HTR-8/SVneo (cell line): ENCODE measurements at regions not wholly inside any gene's neighbourhood (a gene's known extent, or its start where the extent isn't known, plus 50 kb on each side); places are given as distances from the start of the nearest gene placed in this dataset.

Experiments used
- DNase-seq: peaks from one replicate; pipeline ENCODE4 v3.0.0; 2011; ENCODE audit warnings: low spot score, mixed read lengths; ENCODE audit not compliant: insufficient read length
- FAIRE-seq: peaks from 2 replicates; lab custom pipeline; 2011; peaks lifted over from hg19 to GRCh38; lab: Jason Lieb, UNC

DNA sequence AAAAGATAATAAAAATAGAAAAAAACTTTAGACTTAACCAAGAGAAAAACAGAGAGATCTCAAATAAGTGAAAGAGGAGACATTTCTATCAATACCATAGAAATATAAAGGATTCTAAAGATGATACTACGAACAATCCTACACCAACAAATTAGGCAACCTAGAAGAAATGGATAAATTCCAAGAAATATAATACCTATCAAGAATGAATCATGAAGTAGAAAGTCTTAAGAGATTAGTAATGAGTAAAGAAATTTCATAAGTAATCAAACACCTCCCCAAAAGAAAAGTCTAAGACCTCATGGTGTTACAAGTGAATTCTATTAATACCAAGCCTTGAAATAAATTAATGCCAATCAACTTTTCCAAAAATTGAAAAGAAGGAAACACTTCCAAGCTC lies 1584.5 kb upstream of the MIR17HG start:
- FAIRE-seq, result no peak
- no peak for DNase-seq

DNA sequence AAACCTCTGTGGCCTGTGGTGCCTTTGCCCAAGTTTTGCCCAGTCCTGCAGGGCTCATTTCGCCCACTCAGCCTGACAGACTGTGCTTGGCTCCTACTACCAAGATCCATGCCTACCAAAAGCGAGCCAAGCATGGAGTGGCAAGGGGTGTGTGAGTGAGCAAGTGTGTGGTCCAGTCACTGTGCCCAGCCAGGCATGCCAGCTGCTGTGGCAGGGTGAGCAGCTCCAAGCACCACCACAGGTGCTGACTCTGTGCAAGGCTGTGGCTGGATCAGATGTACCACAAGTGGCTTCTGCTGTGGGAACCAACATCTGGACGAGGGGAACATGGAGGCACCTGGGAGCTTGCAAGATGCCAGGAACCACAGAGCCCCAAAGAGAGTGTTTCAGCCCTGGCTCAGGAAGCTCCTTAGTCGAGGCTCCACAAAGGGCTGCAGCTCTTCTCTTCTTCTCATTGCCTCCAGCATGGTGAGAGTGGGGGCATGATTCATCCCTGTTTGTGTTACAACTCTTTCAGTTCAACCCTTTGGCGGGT lies 1564.2 kb upstream of the MIR17HG start:
- DNase-seq (no peak), FAIRE-seq (no peak)

DNA sequence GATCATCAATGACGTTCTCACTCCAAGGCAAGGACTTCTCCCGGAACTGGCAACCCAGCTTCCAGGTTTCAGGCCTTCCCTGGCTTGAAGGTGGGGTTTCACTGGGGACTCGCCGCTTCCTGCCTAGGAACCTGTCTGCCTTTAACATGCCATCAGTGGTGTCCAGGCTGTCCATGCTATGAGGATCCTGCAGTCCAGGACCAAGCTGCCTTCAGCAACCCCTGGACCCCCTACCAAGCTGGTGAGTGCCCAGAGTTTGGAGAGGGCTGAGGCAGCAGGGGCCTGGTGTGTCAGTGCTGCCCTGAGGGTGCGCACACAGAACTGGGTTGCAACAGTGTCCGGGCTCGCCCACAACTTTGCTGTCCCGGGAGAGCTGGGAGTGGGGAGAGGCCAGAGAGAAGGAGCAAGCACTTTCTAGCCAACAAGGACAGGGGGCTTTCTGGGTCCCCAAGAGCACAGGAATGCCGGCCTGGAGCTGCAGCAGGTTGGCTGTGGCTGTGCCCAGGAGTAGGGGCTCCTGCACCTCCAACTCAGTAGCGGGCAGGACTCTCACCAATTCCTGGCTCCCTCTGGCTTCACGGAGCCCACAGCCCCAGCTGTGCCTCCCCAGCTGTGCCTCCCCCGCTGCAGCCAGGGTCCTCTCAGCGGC lies 1563.2 kb upstream of the MIR17HG start:
- DNase-seq (no peak), FAIRE-seq (no peak)

DNA sequence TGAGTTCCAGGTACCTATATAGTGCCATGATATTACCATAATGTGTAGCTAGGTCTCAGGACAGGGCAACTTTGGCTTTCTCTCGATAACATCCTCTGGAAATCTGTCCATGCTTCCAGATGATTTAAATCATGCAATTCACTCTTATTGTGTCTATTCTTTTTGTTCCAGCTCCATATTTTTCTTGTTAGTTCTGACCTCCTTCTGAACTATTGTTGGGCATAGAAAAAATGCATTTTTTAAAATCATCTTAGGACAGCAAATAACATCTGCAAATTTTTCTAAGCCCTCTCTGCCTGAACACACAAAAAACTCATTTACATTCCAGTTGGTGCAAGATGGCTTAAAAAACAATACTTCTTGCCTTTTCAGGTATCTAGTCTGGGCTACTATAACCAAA lies 1561.0 kb upstream of the MIR17HG start:
- DNase-seq (no peak), FAIRE-seq (no peak)

DNA sequence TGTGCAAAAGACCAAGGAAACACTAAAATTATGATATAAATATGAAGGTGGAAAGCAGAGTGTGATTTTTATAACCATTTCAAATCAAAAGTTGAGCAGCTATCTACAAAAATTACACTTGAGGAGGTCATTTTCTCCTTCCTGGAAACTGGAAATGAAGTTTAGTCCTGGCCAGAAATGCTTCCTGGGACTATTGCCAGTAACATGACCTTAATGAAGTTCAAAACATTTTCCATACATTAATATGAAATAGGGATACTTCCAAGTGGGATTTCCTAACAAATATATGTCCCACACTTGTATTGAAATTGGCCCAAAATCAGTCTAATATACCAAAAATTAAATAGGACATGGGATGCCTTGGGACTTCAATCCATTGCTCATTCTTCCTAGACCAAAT lies 1556.8 kb upstream of the MIR17HG start:
- FAIRE-seq (no peak), DNase-seq (no peak)

DNA sequence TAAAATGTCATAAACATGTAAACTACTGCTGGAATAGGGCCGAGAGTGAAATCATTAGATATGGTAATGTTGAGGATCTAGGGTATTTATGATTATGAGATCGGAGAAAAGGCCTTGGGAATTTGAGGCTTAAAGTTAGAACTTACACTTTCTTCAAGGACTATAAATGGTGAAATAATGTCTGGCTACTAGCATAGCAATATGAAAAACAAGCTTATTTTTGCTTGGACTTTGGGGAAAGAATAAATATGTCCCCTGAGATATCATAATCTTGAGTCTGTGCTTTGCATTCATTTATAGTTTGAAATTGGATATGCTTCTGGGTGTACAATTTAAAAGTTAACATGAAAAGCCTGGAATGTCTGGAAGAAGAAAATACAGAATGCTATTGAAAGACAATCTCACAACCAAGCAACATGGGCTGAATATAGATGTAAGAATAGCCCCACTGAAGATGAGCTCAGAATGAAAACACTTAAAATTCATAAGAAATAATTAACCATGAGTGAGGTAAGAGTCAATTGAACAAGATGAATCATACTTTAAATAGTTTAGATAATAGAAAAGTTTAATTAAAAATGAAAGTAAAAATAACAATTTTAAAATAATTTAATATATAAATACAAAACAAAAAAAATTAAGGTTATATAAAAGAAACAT lies 1555.4 kb upstream of the MIR17HG start:
- FAIRE-seq (no peak), DNase-seq (no peak)

DNA sequence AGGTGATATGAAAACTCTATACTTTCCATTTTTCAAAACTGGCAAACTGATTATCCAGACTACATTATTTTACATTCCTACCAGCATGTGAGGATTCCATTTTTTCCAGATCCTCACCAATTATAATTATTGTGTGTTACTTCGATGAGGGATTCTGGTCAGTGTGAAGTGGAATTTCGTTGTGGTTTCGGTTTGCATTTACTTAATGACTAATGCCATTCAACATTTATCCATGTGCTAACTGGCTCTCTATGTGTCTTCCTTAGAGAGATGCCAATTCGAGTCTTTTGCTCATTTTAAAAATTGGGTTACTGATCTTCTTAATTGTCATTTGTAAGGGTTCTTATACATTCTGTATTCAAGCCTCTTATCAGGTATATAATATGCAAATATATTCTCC lies 1551.3 kb upstream of the MIR17HG start:
- FAIRE-seq, result no peak
- no peak for DNase-seq

DNA sequence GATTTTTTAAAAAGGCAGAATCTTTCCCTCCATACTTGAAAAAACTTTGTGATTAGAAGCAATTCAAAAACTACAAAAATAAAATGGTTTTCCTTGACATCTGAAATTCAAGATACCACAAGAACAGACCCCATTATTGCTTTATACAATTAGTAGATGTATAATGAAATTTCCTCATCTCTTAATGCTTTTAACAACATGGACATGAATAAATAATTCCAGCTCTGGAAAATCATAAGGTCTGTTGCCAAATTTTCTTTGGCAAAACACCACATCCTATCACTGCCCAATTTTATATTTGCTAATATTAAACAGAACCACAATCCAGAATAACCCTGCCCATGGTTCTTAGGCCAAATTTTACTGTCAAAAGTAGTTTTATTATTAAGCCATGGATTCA lies 1543.6 kb upstream of the MIR17HG start:
- DNase-seq, result no peak
- no peak for FAIRE-seq

DNA sequence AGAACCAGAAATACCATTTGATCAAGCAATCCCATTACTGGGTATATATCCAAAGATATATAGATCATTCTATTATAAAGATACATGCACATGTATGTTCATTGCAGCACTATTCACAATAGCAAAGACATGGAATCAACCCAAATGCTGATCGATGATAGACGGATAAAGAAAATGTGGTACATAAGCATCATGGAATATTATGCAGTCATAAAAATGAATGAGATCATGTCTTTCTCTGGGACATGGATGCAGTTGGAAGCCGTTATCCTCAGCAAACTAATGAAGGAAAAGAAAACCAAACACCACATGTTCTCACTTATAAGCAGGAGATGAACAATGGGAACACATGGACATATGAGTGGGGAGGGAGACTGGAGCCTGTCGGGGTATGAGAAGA lies 1540.9 kb upstream of the MIR17HG start:
- no peak for FAIRE-seq
- DNase-seq, result no peak

DNA sequence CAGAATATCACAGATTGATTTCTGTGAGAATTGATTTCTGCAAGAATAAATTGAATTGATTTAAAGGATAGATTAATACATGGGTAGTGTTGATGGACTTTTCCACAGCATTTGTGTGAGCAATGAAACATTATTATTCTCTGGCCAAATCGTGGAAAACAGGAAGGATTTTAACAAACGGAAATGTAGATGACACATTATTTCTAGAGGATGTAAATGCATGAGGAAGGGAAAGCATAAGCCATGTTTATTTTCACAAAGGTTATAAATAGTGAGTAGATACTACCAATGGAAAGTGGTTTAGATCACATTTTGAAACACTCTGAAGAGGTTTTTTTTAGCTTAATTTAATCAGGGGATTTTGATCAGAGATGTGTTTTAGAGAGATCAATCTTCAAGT lies 1534.6 kb upstream of the MIR17HG start:
- no peak for FAIRE-seq
- no peak for DNase-seq

DNA sequence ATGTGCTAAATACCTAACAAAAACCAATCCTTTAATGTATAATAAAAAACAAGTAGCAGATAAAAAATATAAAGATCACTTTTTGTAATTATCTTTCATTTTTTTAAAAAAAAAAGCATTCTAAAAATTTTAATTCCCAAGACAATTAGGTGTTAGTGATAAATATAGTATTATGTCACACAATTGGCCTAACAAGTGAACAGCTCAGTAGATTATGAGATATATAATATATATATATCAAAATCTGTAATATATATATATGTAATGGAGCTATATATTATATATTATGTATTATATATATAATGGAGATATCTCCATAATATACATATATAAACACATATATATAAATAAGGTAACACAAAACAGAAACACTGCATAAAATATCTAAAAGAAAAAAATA lies 1531.1 kb upstream of the MIR17HG start:
- no peak for DNase-seq
- FAIRE-seq, result no peak

DNA sequence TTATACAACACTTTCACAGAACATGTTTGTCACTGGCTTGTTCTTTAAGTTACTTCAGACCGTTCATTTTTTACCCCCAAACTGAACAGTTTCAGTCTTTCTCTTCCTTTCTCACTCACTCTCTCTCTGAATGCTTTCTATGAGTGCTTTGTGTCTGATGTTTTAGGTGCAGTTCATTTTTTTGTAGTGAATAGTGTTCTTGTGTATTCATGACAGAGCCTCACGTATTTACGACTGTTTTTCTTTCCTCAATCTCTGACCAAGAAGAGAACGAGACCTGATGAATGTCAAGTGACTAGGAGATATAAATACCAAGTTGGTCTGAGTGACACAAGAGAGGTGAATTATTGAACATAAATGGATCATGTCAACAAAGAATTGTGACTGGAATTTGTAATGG lies 1525.0 kb upstream of the MIR17HG start:
- DNase-seq (no peak), FAIRE-seq (no peak)

DNA sequence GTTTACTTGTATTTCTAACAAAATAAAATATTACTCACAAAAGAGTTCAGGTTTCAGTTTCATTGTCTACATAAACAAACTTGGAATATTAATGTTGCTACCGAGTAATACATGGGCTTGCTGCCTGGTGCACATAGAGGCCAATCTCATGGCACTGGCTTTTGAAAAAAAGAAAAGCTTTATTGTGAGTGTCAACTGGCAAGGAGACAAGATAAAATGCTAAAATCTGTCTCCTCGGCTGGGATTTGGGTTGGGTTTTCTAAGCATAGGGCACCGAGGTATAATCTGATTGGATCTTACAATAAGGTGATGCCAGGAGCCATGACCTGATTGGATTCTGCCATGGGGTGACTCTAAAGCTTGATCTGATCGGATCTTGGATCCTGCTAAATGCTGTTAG lies 1519.9 kb upstream of the MIR17HG start:
- no peak for FAIRE-seq
- DNase-seq, result no peak

DNA sequence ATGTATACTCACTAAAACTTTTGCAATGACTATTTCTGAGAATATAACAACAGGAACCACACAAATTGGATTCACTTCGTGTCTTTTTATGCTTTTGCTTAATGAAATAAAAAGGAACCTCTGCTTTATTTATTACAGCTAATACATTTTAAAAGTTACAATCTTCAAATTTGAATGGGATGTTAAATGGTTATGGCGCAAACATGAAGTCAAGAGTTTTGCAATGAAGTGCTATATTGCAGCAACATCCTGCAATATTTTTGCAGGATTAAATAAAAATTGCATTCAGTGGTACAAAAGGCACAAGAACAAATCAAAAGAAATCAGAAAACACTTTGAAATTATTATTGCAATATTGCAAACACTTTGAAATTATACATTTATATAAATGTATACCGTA lies 1519.0 kb upstream of the MIR17HG start:
- DNase-seq, result no peak
- no peak for FAIRE-seq

DNA sequence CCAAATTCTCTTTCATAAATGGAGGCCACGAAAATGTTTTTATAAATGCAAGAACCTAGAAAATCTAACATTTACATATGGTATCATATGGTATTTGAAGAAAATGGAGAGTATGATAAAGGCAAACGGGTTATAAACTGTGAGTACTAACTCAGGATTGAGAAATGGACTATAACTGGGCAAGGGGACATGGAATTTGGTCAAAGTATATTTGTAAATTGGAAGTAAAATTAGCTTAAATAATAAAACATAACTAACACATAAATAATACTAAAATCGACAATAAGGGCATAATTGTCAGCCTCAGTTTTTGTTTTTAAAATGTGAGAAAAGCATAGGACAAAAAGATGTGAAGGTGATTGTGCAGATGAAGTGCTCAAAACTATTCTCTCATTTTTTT lies 1516.3 kb upstream of the MIR17HG start:
- no peak for FAIRE-seq
- DNase-seq, result no peak

DNA sequence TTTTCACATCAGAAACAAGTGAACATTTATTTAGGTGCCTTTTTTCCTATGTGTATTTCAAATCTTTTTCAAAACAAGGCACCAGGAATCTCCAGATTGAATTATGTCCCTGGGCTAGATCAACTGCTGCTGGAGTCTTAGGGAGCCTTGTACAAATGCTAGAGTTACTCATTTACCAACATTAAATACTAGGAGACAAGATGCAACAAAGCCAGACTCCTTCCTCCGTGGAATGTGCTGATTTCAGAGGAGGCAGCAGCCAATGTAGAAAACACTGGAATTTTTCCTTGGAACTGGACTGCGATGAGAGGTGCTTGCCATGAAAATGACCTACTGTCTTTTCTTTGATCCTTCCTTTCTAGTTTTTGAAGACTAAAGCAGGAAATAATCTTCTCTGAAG lies 1514.7 kb upstream of the MIR17HG start:
- FAIRE-seq, result no peak

DNA sequence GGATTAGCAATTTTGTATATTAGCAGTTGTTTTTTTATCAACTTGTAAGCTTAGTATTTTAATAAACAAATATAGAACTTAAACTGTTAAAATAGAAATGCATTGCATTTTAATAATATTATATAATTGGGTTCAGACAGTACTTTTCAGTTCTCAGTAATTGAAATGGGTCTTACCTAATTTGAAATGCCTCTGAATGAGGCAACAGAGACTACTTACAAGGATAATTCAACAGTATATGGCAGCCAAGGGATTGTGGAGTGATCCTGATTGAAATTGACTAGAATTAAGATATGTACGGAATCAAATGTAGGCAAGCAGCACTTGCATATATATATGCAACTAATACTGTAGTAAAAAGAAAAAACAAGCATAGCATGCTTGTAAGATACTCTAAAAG lies 1503.9 kb upstream of the MIR17HG start:
- DNase-seq (no peak), FAIRE-seq (no peak)

More for the DNA sequence above, 1514.7 kb upstream of the MIR17HG start:
- no peak for DNase-seq

DNA sequence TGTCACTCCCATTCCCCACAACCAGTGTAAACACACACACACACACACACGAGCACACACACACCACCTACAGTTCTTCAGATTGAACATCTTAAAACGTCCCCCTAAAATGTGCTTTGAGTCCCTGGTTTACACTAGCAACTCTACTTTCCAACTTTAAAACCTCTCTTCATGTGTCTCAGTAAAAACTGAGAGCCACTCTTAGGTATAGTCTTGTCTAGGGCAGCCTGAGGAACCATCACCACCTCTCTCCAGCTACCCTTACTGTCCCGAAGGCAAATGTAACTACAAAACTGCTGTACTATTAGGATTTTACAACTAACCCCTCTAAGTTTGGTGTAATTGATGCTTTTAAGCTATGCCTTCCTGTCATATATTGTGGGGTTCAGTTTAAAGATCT lies 1501.6 kb upstream of the MIR17HG start:
- no peak for FAIRE-seq

DNA sequence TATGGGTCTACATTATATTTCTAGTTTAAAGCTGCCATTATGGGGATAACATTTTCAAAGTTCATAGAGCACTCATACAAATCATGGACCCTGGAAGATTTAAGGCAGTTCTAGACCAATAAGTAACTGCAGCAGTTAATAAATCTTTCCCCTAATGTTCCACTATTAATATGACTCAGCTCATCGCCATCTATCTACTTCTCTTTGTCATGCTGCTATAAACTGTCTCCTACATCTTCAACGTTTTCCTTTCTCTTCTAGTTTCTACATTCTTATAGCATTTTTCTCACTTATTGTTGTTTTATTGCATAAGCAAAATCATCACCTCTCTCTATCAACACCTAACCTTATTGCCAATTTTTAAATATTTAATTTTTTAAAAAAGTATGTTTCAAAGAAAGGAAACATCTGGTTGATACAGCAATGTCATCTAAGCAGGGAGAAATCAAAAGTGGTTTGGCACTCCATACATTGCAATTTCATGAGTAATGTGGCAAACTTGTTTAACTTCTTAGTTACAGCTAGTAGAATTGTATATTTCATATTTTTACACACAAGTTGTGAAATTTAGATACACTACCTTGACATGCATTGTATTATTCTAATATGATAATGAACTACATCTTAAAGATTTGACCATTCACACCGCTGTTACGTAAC lies 1500.4 kb upstream of the MIR17HG start:
- FAIRE-seq (no peak), DNase-seq (no peak)

More for the DNA sequence above, 1501.6 kb upstream of the MIR17HG start:
- DNase-seq, result no peak

DNA sequence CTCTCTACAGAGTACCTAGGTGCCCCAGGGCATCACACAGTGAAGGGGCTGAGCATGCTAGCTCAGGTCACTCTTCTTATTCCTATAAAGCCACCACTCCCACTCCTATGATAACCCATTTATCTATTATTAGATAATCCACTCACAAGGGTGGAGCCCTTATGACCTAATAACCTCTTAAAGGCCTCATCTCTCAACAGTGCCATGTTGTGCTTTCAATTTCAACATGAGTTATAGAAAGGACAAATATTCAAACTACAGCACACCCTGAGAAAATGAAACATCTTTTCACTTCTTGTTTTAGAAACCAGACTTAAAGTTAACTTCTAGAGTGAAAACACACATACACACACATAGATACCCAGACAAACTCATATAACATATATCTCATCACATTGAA lies 1494.9 kb upstream of the MIR17HG start:
- DNase-seq (no peak), FAIRE-seq (no peak)

DNA sequence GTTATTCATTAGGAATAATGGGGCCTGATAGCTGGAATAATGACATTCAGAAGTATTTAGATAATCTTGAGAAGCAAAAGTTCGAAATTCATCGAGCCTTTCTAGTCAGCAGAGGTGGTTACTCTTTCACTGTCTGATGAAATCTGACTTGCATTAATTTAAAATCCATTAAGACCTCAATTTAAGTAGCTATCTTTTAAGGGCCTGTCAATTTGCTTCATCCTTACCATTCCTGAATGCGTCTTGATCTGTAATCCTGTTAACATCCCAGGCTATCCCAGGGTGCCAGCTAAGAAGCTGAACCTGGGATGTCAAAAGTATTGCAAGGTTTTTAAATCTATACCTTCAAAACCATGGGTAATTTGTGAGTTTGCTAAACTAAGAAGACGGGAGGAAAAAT lies 1491.0 kb upstream of the MIR17HG start:
- FAIRE-seq, result no peak

More for the DNA sequence above, 1491.0 kb upstream of the MIR17HG start:
- DNase-seq, result no peak
